ENCODE measurements at regions not wholly inside any gene's neighbourhood (a gene's known extent, or its start where the extent isn't known, plus 50 kb on each side); places are given as distances from the start of the nearest gene placed in this dataset.

GRCh38 chr20:52536040-52536439 is 344.5 kb upstream of the ZFP64 start:
- no peak for TF ChIP-seq CTCF (IDR thresholded peaks at IDR 0.05 in 2 of 3, conservative IDR thresholded peaks at IDR 0.05 in 1 of 3; ENCODE audit: borderline replicate concordance in 1 of 3, insufficient read depth in 1 of 3, low read depth in 2 of 3, low read length in 2 of 3)
- no peak for TF ChIP-seq EZH2 (IDR thresholded peaks at IDR 0.05)
- TF ChIP-seq POLR2A (IDR thresholded peaks at IDR 0.05; ENCODE audit: borderline replicate concordance, extremely low read depth, insufficient read depth, insufficient read length): no peak
- TF ChIP-seq SIN3A (IDR thresholded peaks at IDR 0.05; ENCODE audit: low read depth): no peak
- no peak for TF ChIP-seq SP1 (IDR thresholded peaks at IDR 0.05; ENCODE audit: low read depth)
- TF ChIP-seq REST (IDR thresholded peaks at IDR 0.05; ENCODE audit: low read depth): no peak
- no peak for TF ChIP-seq POLR2AphosphoS5 (IDR thresholded peaks at IDR 0.05; ENCODE audit: low read depth, low read length)
- TF ChIP-seq ZFX (IDR thresholded peaks at IDR 0.05): no peak
- no peak for TF ChIP-seq EGR1 (IDR thresholded peaks at IDR 0.05; ENCODE audit: low read depth)
- no peak for TF ChIP-seq ZNF274 (IDR thresholded peaks at IDR 0.05; ENCODE audit: low read depth, low read length)
- TF ChIP-seq ATF3 (IDR thresholded peaks at IDR 0.05): no peak
- TF ChIP-seq JUND (IDR thresholded peaks at IDR 0.05): no peak
- no peak for TF ChIP-seq CBX3 (IDR thresholded peaks at IDR 0.05; ENCODE audit: low read depth)
- no peak for TF ChIP-seq YY1 (IDR thresholded peaks at IDR 0.05; ENCODE audit: extremely low read depth, insufficient replicate concordance, low read depth, low read length)

Data from HCT116 (cell line).